SHP77 (cell line): ENCODE measurements at regions not wholly inside any gene's neighbourhood (a gene's known extent, or its start where the extent isn't known, plus 50 kb on each side); places are given as distances from the start of the nearest gene placed in this dataset.
A peak's percentile ranks its signal among the peaks of the same experiment; 100 is the strongest.

Source experiments
- DNase-seq, 2 experiments: peaks; one replicate each; lab custom pipeline; 2025; lab: John Stamatoyannopoulos, UW

DNA sequence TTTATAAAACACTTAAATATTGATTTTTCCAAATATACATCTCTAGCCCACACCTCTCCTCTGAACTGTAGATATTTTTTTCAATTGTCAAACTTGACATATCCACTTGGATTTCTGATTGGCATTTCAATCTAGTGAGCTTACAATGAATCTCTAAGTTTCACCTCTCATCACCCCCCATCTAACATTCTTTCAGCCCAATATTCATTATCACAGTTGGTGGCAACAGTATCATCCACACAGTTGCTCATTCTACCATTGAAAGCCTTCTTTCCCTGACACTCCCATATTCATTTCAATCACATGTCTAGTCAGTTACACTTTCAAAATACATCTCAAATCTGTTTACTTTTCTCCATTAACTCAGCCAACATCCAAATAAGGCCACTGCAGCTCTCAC, 385.2 kb downstream of the PCDH20 start:
- no peak for DNase-seq

DNA sequence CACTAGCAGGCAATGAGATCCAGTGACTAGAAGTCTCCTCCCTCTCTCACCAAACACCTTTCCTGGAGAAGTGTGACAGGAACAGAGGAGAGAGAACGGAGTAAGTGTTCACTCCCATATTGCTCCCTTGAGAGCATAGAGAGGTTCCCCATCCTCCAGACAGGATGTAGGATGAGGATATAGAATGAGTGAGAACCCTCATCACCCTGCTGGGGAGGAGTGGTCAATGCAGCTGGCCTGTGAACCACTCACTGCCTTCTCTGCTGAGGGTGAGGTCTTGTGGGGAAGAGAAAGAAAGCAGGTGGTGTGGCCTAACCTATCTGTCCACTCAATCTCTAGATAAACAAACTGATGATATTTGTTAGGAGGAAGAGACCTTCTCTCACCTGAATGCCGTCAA, 386.6 kb downstream of the PCDH20 start:
- peak; percentile 42 to 43 for DNase-seq

DNA sequence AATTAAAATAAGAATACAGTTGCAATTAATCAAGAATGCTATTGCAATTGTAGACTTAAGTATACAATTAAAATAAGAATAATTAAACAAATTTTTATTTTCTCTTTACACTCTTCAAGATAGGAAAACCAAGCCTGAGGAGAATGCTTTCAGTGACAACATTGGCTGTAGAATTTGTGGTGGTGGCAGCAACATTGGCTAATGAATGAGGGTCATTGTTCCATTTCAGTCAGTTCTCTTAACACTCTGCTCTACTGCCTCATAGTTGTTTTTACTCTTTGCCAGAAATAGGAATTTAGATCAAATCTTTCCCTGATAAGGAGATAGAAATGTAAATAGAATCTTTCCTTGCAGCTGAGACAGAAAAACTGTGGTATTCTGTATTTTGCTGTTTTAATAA, 391.6 kb downstream of the PCDH20 start:
- DNase-seq, result no peak

DNA sequence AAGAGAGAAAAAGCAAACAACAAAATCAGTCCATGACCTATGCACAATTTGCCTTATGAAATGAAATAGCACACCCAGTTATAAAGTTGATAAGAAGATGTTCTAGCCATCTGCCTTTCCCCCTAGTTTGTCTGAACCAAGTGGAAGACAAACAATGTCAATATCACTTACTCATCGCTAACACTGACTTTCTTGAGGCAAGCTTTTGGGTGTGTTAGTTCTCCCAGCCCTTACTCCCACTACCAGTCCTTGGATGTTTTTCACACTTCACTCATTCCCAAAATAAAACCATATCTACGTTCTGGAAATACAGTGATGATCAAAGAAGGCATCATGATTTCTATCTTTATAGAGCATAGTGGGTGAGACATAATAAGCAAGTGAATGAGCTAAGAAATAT, 393.8 kb downstream of the PCDH20 start:
- DNase-seq, result no peak

DNA sequence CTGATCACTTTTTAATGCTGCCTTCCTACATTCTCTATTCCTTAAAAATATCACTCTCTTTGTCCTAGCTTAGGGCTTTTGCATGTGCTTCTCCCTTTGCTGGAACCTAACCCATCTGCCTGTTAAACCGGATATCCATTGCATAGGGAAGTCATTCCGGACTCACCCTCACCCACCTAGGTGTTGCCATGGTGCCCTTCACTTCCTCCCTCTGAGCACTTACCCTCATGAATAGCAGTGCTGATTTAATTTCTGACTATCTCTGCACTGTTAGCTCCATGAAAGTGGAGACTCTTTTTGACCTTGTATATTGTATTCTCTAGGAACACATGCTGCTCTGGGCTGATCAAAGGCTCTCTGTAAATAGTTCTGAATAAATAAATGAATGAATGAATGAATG, 401.9 kb downstream of the PCDH20 start:
- no peak for DNase-seq

DNA sequence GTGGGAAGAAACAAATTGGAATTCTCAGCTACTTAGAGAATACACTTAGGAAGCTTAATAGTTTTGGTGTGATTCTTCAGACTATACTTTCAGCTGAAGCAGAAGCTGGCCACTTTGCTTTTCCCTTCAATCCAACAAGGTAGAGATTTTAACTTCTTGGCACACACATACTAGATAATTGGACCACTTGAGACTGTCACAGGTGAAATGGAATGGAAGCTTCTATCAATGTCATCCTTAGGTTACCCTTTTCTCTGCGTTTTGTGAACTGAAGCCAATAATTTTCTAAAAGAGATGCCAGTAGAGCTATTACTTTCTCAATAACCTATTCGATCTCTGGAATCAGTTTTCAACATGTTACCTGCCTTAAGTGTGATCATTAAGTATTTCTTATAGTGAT, 405.3 kb downstream of the PCDH20 start:
- no peak for DNase-seq

DNA sequence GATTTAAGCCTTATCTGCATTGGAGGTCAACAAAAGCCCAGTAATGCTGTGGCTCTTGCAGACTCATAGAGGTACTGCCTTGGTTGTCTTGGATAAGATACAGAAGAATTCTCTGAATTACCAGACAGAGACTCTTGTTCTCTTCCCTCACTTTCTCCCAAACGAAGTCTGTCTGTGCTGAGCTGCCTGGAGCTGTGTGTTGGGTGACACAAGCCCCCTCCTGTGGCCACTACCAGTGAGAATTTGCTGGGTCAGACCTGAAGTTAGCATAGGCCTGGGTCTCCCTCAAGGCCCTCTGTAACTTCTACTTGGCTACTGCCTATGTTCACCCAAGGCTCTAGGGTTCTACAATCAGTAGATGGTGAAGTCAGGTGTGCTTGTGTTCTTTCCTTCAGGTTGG, 413.0 kb downstream of the PCDH20 start:
- no peak for DNase-seq

DNA sequence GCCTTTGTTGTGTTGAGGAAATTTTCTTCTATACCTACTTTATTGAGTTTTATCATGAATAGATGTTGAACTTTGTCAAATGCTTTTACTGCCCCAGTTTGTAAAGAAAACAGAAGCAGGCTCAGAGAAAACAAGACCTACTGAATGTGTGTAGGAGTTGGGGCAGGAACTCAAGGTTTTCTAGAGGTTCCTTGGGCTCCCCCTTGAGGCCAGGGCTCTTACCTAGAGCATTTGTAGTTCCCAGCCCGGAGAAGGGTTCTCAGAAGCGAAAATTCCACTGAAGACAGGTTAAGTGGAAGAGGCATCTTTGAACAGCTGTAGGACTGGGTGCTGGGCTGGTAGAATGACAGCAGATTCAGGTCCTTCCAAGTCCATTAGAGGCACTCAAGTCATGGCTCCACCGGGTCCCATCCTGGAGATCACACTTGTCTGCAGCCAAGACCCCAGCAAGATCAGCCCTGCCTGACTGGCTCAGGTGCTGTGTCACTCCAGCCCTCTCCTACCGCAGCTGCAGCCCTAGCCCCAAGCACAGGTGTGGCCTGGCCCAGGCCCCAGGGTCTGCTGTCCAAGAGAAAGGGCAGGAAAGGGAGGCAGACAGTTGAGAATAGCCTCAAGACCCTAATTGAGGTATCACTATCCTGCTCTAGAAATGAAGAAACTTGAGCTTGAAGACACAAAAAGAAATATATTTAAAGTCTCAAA, 425.5 kb downstream of the PCDH20 start:
- DNase-seq, result no peak

DNA sequence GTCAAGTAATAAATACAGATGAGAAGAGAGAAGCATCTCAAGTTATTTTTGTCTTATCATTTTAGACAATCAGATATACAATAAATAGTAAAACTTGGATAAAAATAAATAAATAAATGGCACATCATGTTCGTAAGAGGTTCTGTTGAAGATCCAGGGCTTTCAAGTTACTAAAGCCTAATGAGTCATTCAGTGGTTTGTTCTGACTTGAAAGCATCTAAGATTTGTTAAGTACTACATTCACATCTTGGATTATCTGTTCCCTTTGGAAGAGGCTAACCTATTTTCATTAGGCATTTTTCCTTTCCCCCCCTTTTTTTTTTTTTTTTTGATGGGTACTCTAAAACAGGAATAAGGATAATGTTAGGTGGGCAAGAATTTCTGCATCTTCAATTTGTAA, 429.3 kb downstream of the PCDH20 start:
- DNase-seq, result no peak

DNA sequence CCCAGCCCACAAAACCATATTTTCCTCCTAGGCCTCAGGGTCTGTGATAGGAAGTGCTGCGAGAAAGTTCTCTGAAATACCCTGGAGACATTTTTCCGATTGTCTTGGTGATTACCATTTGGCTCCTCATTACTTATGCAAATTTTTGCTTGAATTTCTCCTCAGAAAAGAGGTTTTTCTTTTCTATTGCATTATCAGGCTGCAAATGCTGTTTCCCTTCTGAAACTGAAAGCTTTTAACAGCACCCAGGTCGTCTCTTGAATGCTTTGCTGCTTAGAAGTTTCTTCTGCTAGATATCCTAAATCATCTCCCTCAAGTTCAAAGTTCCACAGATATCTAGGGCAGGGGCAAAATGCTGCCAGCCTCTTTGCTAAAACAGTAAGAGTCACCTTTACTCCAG, 434.2 kb downstream of the PCDH20 start:
- no peak for DNase-seq

DNA sequence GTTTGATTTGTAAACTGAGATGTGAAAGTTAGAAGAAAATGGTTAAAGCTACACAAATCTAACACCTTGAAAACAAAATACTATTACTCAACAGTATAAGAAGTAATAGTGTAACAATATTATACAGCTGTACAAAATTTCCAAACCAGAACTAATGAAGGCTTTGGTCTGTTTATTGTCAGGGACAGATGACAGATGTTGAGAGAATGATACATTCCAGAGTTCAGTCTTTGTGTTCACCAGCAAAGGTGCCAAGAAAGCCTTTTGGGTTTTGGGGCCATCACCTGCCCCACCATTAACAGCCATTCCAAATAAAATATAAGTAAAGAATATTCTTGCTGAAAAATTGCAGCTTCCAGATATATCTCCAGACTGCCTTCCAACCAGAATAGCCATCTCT, 439.3 kb downstream of the PCDH20 start:
- no peak for DNase-seq

DNA sequence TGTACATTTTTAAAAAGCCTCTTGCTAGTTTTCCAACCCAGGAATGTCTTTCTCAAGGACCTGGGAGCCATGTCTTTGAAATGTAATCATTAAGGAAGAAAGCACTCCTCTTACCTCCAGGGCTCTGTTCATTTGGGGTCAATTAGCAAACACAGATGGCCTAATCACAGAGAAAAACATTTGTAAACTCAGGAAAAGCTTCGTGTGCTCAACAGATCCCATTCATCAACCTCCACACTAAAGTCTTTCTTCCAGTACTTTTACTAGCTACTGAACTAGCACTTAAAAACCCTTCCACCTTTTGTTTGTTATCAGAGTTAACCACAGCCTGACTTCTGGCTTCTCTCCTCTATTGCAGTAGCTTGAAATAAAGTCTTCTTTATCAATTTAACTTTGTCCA, 441.4 kb downstream of the PCDH20 start:
- no peak for DNase-seq

DNA sequence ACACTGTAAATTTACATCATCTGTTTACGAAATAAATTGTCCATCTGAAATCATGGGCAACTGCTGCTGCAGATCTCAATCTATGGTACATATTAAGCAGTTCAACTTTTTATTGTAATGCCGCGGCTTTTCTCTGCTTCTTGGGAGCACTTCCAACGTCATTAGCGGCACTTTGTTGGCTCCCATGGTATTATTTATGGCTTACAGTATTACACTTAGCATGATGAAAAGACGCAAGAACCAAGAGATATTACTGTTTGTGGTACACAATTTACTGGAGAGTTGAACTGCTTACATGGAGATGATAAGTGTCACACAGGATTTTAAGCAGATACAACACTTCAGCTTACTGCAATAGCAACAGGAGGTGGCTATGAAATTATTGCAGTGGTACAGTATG, 442.1 kb downstream of the PCDH20 start:
- DNase-seq, result no peak

DNA sequence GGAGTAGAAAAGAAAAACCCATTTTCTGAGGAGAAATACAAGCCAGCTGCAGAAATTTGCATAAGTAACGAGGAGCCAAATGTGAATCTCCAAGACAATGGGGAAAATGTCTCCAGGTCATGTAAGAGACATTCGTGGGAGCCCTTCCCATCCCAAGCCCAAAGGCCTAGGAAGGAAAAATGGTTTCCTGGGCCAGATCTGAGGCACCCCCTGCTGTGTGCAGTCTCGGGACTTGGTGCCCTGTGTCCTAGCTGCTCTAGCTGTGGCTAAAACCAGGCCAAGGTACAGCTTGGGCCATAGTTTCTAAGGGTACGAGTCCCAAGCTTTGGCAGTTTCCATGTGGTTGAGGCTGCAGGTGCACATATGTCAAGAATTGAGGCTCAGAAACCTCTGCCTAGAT, 444.9 kb downstream of the PCDH20 start:
- DNase-seq, result no peak

DNA sequence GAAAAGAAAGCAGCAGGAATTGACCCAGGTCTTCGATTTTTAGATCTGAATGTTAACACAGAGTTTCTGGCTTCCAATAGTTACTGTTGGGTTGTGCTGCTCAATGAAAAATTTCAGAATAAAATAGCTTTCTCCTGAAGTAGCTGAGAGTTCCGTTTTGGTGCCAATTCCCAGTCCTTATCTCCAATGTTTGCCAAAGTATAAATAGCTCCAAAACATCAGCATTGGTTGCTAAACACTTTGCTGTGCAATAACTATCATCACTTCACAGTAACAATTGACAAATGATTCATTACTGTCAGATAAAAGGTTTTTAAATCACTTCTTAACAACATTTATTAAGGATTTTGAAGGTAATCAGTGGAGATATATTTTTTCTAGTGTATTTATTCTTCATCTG, 446.0 kb downstream of the PCDH20 start:
- DNase-seq, result no peak

DNA sequence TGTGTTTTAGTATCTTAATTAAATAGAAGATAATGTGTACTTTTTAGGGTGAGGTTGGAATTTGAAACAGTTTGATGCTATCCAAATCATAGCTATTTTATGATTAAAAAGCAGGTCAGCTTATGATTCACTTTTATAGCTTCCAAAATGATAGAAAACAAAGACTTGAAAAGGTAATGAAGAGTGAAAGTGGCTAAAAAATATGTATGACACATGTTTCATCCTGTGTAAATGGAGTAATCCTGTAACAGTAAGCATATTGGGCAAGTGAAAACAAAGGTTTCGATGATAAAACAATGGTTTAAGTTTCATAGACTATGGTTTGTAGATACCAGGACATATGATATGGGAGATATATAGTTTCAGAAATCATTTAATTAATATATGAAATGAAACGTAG, 456.2 kb downstream of the PCDH20 start:
- no peak for DNase-seq

DNA sequence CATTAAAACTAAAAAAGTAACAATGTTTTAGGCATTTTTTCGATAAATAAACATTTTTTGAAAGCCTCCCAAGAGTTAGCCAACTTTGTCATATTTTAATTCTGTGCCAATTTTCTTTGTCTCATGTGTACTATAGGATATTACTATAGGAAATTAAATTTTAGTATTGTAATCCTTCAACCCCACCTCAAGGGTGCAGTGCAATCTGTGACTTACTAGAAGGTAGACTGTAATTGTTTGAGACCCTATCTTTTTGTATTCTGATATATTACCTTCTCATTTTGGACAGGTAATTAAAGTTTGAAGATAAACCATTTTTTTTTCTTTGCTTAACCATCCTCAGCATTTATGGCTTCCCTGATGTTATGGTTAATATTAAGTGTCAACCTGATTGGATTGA, 457.8 kb downstream of the PCDH20 start:
- DNase-seq, result no peak

DNA sequence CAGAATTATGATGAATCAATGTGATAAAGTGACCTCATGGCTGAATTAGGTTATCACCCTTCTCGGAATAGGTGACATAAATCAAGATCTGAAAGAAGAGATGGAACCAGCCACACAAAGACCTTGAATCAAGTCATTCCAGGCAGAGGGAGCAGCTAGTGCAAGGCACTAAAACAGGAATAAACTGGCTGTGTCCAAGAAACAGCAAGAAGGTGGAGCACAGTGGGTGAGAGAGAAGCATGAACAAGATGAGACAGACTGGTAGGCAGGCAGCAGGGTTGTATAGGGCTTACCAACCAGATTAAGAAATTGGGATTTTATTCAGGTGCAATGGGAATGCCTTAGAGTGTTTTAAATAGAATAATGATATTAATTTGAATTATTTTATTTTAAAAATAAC, 470.3 kb downstream of the PCDH20 start:
- no peak for DNase-seq

DNA sequence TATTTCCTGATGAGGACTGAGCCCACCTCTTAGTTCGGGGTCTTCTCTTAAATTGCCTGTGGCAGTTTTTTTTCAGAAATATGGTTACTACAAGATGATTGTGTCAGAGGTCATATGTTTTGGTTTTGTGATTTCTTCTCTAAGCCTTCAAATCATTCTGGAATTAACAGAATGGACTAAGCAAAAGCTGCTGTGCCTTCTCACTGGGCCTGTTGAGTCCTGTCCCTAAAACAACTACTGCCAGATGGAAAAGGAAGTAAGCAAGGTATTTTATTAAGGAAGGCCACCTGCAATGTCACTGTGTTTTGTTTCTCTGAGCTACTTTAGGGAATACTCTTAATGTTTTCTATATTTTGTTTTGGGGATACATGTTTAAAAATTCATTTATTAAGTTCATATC, 470.8 kb downstream of the PCDH20 start:
- DNase-seq, result no peak

DNA sequence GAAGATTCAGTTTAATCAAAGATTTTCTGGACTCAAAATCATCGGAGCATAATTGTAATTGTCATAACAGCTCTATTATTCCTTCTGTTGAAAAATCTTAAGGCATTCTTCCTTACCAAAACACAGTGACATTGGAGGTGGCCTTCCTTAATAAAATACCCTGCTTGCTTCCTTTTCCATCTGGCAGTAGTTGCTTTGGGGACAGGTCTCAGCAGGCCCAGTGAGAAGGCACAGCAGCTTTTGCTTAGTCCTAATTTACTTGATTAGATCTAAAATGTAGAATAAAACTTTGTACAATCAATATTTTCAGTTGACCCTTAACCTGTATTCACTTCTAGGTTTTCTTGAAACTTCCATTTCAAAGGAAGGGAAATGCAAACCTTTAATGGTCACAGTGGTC, 471.6 kb downstream of the PCDH20 start:
- no peak for DNase-seq

DNA sequence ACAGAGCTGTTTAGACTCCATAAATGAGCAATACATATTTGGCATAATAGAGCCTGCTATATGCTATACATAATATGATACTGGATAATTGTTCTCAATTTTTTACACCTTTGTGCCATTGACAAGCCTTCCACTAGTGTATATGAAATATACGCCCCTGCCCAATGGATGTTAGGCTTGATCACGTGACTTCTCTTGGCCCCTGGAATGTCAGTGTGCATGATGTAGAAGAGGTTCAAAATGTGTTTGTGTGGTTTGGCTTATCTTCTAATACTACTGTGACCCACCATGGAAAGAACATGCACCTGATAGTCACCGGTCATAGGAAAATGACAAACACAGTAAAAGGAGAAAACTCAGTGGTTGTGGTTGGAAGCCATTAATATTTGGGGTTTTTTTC, 479.4 kb downstream of the PCDH20 start:
- no peak for DNase-seq

DNA sequence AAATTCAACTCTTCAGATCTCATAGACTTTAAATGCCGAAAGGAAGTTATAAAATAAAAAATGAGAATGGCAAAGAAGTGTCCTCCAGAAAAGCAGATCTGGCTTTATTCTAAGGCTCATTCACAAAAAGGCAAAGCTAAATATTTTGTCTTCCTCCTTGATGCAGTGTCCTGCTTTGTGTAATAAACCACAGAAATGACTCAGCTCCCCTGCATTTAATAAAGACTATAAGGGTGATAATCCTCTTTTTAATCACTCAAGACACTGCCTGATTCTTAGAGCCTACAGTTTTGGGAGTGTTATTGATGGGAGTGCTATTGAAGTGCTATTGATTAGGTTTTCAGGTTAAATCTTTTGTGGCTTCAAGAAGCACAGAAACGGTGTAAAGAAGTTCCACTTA, 482.0 kb downstream of the PCDH20 start:
- DNase-seq, result no peak

DNA sequence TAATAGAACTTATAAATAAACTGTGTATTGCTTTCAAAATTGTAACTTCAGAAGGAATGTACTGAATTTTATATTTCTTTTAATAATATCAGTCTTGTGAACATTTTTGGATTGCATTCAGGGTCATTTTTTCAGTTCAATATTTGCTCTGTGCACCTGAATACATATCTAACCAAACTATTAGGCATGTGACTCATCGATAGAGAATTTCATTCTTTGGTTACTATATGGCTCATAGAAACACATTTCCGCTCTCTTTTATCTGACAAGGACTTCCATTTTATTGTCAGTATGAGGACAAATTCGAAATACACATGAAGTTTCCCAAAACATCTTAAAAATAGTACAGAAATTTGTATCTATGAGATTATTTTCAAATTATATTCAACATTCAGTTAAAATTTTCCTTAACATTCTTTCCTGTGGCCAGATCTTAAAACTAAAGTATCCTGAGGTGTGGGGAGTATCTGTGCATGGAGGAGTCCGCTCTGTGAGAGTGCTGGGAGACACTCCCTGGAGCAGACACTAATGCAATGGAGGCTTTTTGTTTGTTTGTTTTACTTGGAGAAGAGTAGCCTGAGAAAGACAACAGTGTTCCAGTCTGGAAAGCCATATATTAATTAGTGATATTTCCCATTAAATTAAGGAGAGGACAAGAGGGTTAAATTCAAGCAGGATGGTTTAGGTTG, 483.6 kb downstream of the PCDH20 start:
- DNase-seq, result no peak

DNA sequence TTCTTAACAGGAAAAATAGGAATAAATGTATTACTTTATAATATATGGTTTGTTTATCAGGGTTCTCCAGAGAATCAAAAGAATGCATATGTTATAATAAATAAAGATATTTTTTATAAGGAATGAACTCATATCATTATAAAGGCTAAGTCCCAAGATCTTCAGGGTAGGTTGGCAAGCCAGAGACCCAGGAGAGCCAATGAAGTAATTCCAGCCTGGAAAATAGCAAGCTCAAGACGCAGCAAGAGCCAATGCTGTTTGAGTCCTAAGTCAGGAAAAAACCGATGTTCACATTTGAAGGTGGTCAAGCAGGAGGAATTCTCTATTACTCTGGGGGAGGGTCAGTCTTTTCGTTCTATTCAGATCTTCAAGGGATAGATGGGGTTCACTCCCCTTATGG, 490.0 kb downstream of the PCDH20 start:
- DNase-seq, result no peak
